ENCODE measurements at regions not wholly inside any gene's neighbourhood (a gene's known extent, or its start where the extent isn't known, plus 50 kb on each side); places are given as distances from the start of the nearest gene placed in this dataset.

GRCh38 chr13:99871249-99871898, 100.2 kb downstream of the ZIC5 start:
- no peak overlapping the region for H3K4me3 Mint-ChIP-seq
- no peaks in the 10 kb centered on the region for H3K36me3 Mint-ChIP-seq (ENCODE audit: low read depth)
- H3K27ac Mint-ChIP-seq (ENCODE audit: unreplicated experiment) = no peak overlapping the region
- H3K4me1 Mint-ChIP-seq = no peaks in the 10 kb centered on the region
- TF ChIP-seq, protein P1, sequence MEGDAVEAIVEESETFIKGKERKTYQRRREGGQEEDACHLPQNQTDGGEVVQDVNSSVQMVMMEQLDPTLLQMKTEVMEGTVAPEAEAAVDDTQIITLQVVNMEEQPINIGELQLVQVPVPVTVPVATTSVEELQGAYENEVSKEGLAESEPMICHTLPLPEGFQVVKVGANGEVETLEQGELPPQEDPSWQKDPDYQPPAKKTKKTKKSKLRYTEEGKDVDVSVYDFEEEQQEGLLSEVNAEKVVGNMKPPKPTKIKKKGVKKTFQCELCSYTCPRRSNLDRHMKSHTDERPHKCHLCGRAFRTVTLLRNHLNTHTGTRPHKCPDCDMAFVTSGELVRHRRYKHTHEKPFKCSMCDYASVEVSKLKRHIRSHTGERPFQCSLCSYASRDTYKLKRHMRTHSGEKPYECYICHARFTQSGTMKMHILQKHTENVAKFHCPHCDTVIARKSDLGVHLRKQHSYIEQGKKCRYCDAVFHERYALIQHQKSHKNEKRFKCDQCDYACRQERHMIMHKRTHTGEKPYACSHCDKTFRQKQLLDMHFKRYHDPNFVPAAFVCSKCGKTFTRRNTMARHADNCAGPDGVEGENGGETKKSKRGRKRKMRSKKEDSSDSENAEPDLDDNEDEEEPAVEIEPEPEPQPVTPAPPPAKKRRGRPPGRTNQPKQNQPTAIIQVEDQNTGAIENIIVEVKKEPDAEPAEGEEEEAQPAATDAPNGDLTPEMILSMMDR (conservative IDR thresholded peaks at IDR 0.05) = no peak
- peaks cover 54% of the 10 kb centered on the region for H3K27me3 Mint-ChIP-seq (ENCODE audit: low read depth)
- H3K9me3 Mint-ChIP-seq = no peaks in the 10 kb centered on the region
- DNase-seq (ENCODE audit: low read depth, low spot score) = no peak

DNA sequence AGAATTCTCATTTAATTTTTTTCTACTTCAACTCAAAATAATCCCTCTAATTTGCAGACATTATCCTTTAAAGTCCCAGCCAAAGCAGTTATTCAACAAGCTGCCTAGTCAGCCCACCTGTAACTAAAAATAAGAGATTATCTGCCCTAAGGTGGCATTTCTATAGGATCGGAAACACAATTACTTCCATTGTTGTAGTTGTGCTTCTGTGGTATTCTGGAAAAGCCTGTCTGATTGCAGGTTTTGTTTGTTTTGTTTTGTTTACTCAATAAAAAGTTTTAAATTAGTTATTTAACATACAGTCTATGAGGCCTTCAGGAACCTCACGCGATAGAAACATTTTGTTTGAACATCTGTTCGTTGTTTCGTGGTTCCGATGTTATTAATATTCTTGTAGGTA, 101.0 kb downstream of the ZIC5 start:
- Mint-ChIP-seq H3K27me3 (ENCODE audit: low read depth) (peaks cover 60% of the 10 kb centered on the region), H3K4me3 (no peak overlapping the region), H3K27ac (ENCODE audit: unreplicated experiment) (no peak overlapping the region), H3K4me1 (no peaks in the 10 kb centered on the region), H3K36me3 (ENCODE audit: low read depth) (no peaks in the 10 kb centered on the region), H3K9me3 (no peaks in the 10 kb centered on the region)
- TF ChIP-seq, protein P1 (conservative IDR thresholded peaks at IDR 0.05) = no peak
- no peak for DNase-seq (ENCODE audit: low read depth, low spot score)

DNA sequence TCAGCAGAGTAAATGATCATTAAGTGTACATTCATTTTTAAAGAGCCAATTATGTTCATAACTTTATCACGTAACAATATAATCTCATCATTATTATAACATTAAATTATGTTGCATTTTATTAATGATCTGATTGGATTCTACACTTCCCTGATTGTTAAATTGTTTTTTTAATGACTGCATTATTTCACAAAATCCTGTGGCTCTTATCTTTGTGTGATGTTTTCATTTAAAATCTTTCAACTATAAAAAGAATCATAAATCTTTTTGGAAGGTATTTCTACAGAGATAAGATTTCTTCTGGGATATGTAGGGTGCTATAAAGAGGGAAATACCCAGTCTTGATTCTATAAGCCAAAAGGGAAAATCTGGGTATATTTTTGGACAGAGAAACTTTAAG, 101.7 kb downstream of the ZIC5 start:
- peaks cover 5% of the 10 kb centered on the region for H3K4me1 Mint-ChIP-seq
- no peak overlapping the region for H3K4me3 Mint-ChIP-seq
- no peak for DNase-seq (ENCODE audit: low read depth, low spot score)
- H3K36me3 Mint-ChIP-seq (ENCODE audit: low read depth) = no peaks in the 10 kb centered on the region
- H3K9me3 Mint-ChIP-seq = no peaks in the 10 kb centered on the region
- no peak overlapping the region for H3K27ac Mint-ChIP-seq (ENCODE audit: unreplicated experiment)
- H3K27me3 Mint-ChIP-seq (ENCODE audit: low read depth) = peaks cover 61% of the 10 kb centered on the region
- TF ChIP-seq, protein P1 (conservative IDR thresholded peaks at IDR 0.05) = no peak

DNA sequence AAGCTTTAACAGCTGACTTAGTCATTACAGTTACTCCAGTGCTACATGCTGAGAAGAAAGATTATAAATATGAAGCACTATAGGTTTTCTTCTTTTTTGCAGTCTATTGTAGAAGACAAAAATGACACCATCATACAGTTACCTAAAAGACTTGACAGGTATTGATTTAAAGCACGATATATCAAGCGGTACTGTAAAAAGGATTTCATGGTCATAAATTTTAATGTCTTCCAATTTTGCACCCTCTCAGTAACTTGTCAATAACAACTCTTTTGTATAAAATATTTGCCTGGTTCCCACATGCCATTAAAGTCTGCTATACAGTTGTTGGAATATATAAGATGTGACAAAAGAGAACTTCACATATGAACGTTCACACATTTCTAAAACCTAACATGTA, 102.8 kb downstream of the ZIC5 start:
- Mint-ChIP-seq H3K36me3 (ENCODE audit: low read depth) (no peaks in the 10 kb centered on the region), H3K4me3 (no peak overlapping the region), H3K4me1 (peaks cover 14% of the 10 kb centered on the region), H3K27me3 (ENCODE audit: low read depth) (peaks cover 71% of the 10 kb centered on the region), H3K9me3 (no peaks in the 10 kb centered on the region), H3K27ac (ENCODE audit: unreplicated experiment) (no peak overlapping the region)
- no peak for DNase-seq (ENCODE audit: low read depth, low spot score)
- TF ChIP-seq, protein P1 (conservative IDR thresholded peaks at IDR 0.05) = no peak

DNA sequence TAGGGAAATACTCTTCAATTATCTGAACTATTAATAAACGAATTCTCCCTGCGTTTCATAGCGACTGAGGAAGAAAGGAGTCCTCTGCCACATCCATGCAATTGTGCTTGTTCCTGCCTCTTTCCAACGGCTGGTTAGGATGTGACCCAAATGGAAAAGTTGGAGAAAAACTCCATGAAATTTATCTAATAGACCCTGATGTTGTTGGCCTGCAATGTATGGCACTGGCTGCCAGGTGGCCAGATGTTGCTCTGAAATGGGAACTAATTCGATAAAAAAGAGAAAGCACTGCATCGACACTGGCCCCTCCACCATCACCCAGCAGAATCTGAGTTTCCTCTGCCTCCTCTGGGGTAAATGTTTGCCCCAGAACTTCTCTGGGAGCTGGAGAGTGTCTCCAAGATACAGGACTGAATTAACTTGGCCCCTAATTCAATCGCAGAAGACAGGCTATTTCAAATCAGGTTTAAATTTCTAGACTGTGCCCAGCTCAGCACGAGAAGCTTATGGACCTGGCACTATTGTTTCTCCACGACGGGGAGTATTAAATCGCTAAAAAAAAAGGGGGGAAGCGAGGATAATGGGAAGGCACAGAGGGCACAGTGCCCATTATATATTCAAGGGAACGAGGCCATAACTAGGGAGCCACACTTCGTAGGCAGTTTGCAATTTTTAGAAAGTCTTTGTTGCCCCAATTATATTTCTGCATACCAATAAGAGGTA, 103.9 kb downstream of the ZIC5 start:
- Mint-ChIP-seq H3K27ac (ENCODE audit: unreplicated experiment) (no peak overlapping the region), H3K4me1 (peaks cover 14% of the 10 kb centered on the region), H3K9me3 (no peaks in the 10 kb centered on the region), H3K36me3 (ENCODE audit: low read depth) (peaks cover 2% of the 10 kb centered on the region), H3K27me3 (ENCODE audit: low read depth) (peaks cover 75% of the 10 kb centered on the region), H3K4me3 (no peak overlapping the region)
- DNase-seq (ENCODE audit: low read depth, low spot score) = no peak
- TF ChIP-seq, protein P1 (conservative IDR thresholded peaks at IDR 0.05) = no peak
